CD4-positive, alpha-beta T cell treated with Interleukin-12 subunit alpha and Interleukin-12 subunit beta, for 1 hour (primary cell): ENCODE measurements at regions not wholly inside any gene's neighbourhood (a gene's known extent, or its start where the extent isn't known, plus 50 kb on each side); places are given as distances from the start of the nearest gene placed in this dataset.

Experiments
- DNase-seq: peaks from one replicate; pipeline ENCODE4 v3.0.0-alpha.2; 2020

DNA sequence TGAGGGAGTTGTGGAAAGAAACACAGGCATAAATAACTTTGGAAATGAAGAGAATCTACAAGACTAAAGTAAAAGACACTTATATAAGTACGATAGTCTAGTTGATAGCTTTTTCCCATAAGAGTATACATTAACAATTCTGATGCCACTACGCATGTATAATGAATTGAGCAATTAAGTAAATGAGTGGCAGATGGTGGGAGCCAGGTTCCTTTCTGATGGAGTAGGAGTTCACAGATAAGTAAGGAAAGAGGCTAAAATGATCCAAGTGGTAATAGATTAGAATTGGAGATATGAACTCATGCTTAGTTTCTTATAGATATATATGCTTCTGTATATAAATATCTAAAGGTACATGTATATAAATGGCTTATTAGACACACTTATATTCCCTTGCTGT lies 368.3 kb downstream of the FAM181B start:
- DNase-seq, result no peak

GRCh38 chr11:82356316-82356715 lies 377.3 kb downstream of the FAM181B start:
- no peak for DNase-seq

GRCh38 chr11:82355313-82355823 lies 378.3 kb downstream of the FAM181B start:
- DNase-seq, result no peak

GRCh38 chr11:82326853-82327252 lies 406.8 kb downstream of the FAM181B start:
- DNase-seq, result no peak

DNA sequence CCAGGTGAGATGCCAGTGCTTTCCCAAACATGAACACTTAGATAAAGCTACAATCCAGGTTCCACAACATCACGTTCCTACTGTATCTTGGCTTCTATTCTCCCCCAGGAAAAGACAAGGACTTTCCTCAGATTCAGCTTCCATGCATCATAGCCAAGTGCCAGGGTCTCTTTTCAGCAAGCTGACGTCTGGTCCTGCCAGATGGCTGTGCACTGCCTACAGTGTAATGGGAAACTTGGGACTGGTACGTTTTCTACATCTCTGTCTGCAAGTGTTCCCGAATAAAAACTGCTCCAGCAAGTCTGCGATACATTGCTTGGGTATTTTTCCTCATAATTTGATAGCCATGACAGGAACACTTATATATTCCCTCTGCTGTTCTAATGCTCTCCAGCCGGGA lies 412.5 kb downstream of the FAM181B start:
- no peak for DNase-seq

- no peak for DNase-seq
Observed at GRCh38 chr11:82315093-82315492, 418.6 kb downstream of the FAM181B start.

GRCh38 chr11:82308979-82309378 lies 424.7 kb downstream of the FAM181B start:
- no peak for DNase-seq

DNA sequence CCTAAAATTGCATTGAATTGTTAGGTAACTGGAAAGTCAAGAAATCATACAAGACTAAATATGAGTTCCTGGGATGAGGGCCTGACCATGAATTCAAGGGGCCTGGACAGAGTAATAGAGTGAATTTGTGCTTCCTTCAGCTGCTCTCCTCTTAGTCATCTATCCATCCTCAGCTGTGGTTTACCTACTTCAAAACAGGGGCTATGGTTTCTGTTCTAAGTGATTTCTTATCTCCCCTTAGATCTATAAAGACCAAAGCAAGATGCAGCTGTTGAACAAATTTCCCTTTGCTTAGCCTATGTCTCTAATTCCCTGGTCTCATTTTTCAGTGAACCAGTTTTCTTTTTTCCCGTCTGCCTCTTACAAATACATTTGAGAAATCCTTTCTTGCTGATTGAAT lies 428.5 kb downstream of the FAM181B start:
- no peak for DNase-seq

DNA sequence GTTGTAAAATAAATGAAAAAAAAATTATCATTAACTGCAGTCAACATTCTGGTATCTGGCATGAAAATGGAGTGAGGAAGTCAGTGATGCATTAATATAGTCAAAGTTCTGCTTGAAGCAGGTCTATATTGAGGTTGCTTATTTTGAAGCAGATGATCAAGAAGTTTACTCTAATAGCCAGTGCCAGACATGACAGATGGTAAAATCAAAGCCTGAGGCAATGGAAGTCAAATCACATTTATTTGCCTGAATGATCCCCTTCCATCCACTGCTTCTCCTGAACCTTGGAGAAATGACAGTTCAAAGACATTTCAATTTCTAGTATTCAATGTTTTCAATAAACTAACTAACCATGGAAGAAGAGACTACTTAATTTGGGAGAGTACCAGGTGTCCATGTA lies 430.0 kb downstream of the FAM181B start:
- DNase-seq, result no peak

DNA sequence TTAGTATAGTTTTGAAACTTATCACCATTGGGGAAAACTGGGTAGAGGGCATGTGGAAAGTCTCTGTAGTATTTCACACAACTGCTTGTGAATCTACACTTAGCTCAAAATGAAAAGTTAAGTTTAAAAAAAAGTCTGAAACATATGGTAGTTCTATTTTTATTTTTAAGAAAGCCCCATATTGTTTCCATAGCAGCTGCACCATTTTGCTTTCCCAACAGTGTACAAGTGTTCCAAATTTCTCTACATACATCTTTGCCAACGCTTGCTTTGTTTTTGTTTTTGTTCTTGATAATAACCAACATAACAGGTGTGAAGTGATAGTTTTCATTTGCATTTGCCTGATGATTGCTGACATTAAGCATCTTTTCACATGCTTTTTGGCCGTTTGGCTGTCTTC lies 445.2 kb downstream of the FAM181B start:
- no peak for DNase-seq

GRCh38 chr11:82270870-82271269 lies 462.8 kb downstream of the FAM181B start:
- DNase-seq, result no peak

DNA sequence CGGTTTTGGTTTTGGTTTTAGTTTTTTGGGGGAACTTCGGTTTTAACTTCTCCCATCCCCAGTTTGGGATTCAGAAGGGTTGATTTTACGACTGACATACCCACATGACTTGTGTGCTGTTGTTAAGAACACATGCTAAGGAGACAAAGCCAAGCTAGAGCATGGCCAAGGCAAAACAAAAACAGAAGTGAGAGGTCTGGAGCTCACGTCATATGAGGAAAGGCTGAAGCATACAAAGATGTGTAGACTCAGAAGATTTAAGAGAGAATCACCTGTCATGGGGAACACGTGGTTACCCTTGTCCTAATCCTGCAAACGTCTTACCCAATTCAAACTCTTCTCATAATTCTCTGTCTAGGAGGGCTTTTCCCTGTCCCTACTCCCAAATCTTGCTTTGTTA lies 465.0 kb downstream of the FAM181B start:
- no peak for DNase-seq

GRCh38 chr11:82267186-82267585 lies 466.5 kb downstream of the FAM181B start:
- DNase-seq, result no peak

- no peak for DNase-seq
Observed at GRCh38 chr11:82261367-82261766, 472.3 kb downstream of the FAM181B start.

- no peak for DNase-seq
Observed at GRCh38 chr11:82250047-82250446, 483.6 kb downstream of the FAM181B start.

- no peak for DNase-seq
Observed at GRCh38 chr11:82246926-82247325, 486.7 kb downstream of the FAM181B start.

DNA sequence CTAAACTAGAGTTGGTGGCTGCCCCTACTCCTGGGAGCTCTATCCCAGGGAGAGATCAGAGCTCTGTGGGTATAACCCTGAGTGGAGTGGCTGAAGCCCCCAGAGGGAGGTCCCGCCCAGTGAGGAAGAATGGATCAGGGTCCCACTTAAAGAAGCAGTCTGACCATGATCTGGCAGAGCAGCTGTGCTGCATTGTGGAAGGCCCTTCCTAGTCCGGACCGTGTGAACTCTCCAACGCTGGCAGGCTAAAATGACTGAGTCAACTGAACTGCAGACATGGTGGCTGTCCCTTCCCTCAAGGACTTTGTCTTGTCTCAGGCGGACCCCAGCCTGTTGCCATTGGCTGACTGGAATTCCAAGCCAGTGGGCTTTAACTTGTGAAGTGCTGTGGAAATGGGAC lies 494.2 kb downstream of the FAM181B start:
- DNase-seq, result no peak

DNA sequence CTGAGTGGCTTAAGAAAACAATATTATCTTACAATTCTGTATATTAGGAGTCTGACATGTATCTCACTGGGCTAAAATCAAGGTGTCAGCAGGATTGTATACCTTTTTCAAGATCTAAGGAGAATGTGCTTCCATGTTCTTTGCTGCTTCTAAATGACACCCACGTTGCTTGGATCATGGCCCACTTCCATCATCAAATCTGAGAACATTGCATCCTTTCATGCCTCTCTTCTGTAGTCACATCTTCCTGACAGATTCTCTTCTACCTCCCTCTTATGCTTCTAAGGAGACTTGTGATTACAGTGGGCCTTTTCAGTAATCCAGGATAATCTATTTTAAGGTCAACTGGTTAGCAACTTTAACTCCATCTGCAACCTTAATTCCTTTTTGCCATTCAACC lies 499.4 kb downstream of the FAM181B start:
- DNase-seq, result no peak

- no peak for DNase-seq
Observed at GRCh38 chr11:82233201-82233600, 500.5 kb downstream of the FAM181B start.

DNA sequence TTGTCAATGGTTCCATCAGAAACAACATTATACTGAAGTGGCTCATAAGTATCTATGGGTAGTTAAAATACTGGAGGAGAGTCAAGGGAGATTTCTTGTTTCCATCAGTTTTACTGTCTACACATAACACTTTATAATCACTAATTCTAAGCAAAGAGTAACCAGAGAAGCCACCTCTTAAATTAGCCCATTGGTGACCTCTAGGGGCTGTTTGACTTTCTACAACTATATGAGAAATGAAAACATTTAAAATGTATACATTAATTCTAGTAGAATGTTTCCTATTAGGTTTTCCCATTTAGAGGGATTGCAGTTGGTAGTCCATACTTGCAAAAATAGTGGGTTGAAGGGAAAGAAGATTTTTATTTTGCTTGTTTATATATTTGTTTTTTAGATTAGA lies 504.3 kb downstream of the FAM181B start:
- peak; percentile 17 for DNase-seq

- DNase-seq, result no peak
Observed at GRCh38 chr11:82225930-82226329, 507.7 kb downstream of the FAM181B start.

- no peak for DNase-seq
Observed at GRCh38 chr11:82225502-82225901, 508.2 kb downstream of the FAM181B start.

GRCh38 chr11:82216927-82217570 lies 516.6 kb downstream of the FAM181B start:
- DNase-seq, result no peak

GRCh38 chr11:82210011-82210410 lies 523.7 kb downstream of the FAM181B start:
- DNase-seq, result no peak

DNA sequence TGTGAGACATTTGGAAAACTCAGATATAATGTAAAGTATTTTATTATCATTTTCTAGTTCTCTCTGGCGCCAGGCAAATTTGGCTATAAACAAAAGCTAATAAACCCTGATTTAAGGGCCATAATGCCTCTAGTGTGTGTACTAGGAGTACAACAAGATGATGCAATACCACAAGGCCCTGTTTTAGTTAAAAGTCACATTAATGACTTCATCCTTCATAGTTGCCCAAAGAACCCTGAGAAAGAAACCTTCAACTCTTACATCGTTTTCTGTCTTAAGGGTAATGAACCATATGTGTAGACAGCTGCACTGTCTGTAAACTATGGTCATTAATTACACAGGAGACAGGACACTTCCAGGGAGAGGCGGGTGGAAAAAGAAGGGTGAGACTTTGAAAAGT lies 538.4 kb downstream of the FAM181B start:
- no peak for DNase-seq
